Stimulated activated effector memory CD8-positive, alpha-beta T cell treated with anti-CD3 and anti-CD28 coated beads, Interleukin-12 subunit alpha, Interleukin-12 subunit beta, amount 100 ng/mL, for 72 hours (primary cell): ENCODE measurements at regions not wholly inside any gene's neighbourhood (a gene's known extent, or its start where the extent isn't known, plus 50 kb on each side); places are given as distances from the start of the nearest gene placed in this dataset.

Experiments
- ATAC-seq: fragments of 150-1000 bp; cut with Tn5 transposase; 2 replicates; pipeline ENCODE4 v1.10.0; 2021
- DNase-seq, 2 donors: peaks; one replicate each; pipeline ENCODE4 v3.0.0; 2021 to 2022; ENCODE audit warnings: low spot score in 2 of 2
- H3K27ac Mint-ChIP-seq: one replicate; pipeline ENCODE4 v1.8.0; 2022; ENCODE audit warnings: mild to moderate bottlenecking, mixed read lengths
- H3K36me3 Mint-ChIP-seq: one replicate; pipeline ENCODE4 v1.8.0; 2022; ENCODE audit warnings: mild to moderate bottlenecking, mixed read lengths
- H3K4me1 Mint-ChIP-seq: one replicate; pipeline ENCODE4 v1.8.0; 2022; ENCODE audit warnings: mixed read lengths
- H3K4me3 Mint-ChIP-seq: one replicate; pipeline ENCODE4 v1.8.0; 2022; ENCODE audit warnings: mild to moderate bottlenecking, mixed read lengths
- H3K9me3 Mint-ChIP-seq: one replicate; pipeline ENCODE4 v1.8.0; 2022; ENCODE audit warnings: mixed read lengths

- no peak overlapping the region for H3K27ac Mint-ChIP-seq
- no peak for DNase-seq
- no peaks in the 10 kb centered on the region for H3K4me1 Mint-ChIP-seq
- H3K36me3 Mint-ChIP-seq: no peaks in the 10 kb centered on the region
- H3K4me3 Mint-ChIP-seq: no peak overlapping the region
- no peak for ATAC-seq
- H3K9me3 Mint-ChIP-seq: no peaks in the 10 kb centered on the region
These were observed 211.5 kb downstream of the GALR1 start for GRCh38 chr18:77461062-77461688.

- DNase-seq: no peak
- Mint-ChIP-seq H3K4me3 (no peak overlapping the region), H3K9me3 (no peaks in the 10 kb centered on the region), H3K27ac (no peak overlapping the region), H3K4me1 (no peaks in the 10 kb centered on the region), H3K36me3 (no peaks in the 10 kb centered on the region)
- no peak for ATAC-seq
These were observed 215.3 kb downstream of the GALR1 start for GRCh38 chr18:77464917-77465316.

DNA sequence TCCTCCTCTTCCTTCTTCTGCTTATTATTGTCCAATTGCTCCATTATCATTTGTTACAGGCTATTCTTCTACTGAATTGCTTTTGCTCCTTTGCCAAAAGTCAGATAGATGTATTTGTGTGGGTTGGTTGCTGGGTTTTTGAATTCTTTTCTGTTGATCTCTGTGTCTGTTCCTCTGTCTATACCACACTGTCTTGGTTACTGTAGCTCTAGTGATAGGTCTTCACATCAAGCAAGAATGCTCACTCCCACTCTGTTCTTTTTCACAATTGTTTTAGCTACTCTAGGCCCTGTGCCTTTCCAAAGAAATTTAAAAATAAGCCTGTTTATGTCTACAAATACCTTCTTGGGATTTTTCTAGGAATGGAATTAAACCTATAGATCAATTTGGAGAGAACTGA is 217.2 kb downstream of the GALR1 start:
- Mint-ChIP-seq H3K27ac (no peak overlapping the region), H3K36me3 (no peaks in the 10 kb centered on the region), H3K9me3 (no peaks in the 10 kb centered on the region), H3K4me1 (no peaks in the 10 kb centered on the region), H3K4me3 (no peak overlapping the region)
- ATAC-seq: no peak
- DNase-seq: no peak

GRCh38 chr18:77469131-77469530 is 219.5 kb downstream of the GALR1 start:
- H3K4me1 Mint-ChIP-seq: no peaks in the 10 kb centered on the region
- DNase-seq (no peak), ATAC-seq (no peak)
- H3K9me3 Mint-ChIP-seq: no peaks in the 10 kb centered on the region
- no peak overlapping the region for H3K4me3 Mint-ChIP-seq
- no peaks in the 10 kb centered on the region for H3K36me3 Mint-ChIP-seq
- H3K27ac Mint-ChIP-seq: no peak overlapping the region

DNA sequence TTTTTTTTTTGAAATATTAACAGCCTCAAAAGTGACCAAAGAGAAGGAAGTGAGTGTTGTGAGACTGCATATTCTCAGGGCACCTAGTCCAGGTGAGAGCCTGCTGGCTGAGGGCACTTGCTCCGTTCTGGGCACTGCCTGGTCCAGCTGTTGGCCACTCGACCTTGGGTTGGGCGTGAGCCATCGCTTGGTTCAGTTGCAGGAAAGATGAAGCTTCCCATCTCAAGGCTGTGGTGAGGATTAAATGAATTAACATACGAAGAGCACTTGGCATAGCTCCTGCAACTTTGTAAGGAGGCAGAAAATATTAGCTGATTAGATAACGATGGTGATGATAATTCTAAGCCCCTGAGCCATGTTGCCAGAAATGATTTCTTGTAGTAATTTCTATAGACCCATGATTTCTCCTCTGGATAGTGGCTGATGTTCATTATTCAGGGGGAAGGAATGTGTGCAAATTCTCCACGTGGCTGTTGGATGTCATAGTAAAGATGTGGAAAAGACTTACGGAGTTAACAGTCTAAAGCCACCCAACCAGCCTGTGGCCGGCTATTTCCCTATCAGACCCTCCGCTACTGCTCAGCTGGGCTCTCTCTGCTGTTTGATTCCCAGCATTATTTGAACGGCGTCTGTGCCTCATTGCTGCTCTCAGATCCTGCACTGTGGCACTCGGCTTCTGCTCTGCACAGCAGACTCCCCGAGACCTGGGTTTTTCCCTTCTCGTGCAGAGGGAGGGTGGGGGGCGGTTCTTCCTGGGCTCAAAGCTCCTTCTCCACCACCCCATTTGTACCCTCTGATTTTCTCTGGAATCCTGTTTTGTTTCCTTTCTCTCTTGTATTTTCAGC is 221.1 kb downstream of the GALR1 start:
- no peak for ATAC-seq
- Mint-ChIP-seq H3K9me3 (no peaks in the 10 kb centered on the region), H3K36me3 (no peaks in the 10 kb centered on the region), H3K4me1 (no peaks in the 10 kb centered on the region), H3K27ac (no peak overlapping the region), H3K4me3 (no peak overlapping the region)
- DNase-seq: no peak

DNA sequence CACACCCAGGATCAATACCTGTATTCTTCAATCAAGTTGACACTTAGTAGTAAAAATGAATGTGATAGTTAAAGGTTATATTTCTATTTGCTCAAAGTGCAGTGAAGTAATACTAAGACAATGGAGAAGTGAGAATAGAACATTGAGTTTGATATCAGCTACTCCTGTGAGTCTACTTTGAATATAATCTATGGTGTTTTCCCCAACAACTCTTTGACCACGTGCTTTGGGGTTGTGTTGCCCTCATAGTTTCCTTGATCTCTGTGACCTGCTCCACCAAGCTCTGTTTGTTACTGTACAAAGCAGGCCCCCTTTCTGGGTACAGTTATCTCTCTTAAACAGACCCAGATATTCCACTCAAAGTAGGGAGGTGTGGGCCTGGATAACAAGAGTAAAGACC is 222.9 kb downstream of the GALR1 start:
- H3K4me1 Mint-ChIP-seq: no peaks in the 10 kb centered on the region
- H3K27ac Mint-ChIP-seq: no peak overlapping the region
- no peaks in the 10 kb centered on the region for H3K9me3 Mint-ChIP-seq
- H3K4me3 Mint-ChIP-seq: no peak overlapping the region
- DNase-seq: no peak
- no peaks in the 10 kb centered on the region for H3K36me3 Mint-ChIP-seq
- no peak for ATAC-seq

DNA sequence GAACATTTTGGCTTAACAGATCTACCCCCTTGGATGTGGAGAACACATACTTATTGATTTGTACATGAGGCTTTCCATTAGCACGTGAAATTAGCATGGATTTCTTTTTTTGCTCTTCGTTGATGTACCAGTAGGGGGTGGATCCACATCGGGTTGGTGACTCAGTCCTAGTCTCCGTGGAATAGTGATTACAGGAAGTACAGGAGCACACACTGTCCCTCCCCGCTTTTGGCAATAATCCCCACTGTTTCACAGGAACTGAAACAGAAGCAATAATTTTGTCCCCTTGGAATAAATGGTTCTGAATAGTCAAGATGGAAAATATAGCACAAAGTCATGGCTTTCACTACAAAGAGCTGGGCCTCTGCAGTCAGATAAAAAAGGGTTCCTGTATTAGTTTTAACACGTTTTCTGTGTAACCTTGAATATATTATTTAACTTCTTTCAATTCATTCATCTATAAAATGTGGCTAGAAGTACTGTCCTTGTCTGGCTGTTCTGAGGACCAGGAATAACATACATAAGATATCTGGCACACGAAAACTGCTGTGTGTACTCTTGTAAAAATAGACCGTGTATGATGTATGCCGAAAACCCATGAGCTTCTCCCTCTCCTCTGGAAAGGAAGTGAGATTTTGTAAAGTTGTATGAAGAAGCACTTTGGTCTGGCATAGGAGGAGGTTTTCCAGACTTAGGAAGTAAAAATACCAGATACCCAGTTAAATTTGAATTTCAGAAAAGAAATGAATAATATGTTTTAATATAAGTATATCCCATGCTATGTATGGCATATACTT is 229.2 kb downstream of the GALR1 start:
- H3K36me3 Mint-ChIP-seq: no peaks in the 10 kb centered on the region
- H3K4me1 Mint-ChIP-seq: no peaks in the 10 kb centered on the region
- H3K9me3 Mint-ChIP-seq: no peaks in the 10 kb centered on the region
- no peak overlapping the region for H3K4me3 Mint-ChIP-seq
- no peak overlapping the region for H3K27ac Mint-ChIP-seq
- DNase-seq (no peak), ATAC-seq (no peak)

GRCh38 chr18:77481541-77481940 is 231.9 kb downstream of the GALR1 start:
- Mint-ChIP-seq H3K4me1 (no peaks in the 10 kb centered on the region), H3K9me3 (no peaks in the 10 kb centered on the region), H3K4me3 (no peak overlapping the region), H3K27ac (no peak overlapping the region), H3K36me3 (no peaks in the 10 kb centered on the region)
- DNase-seq: no peak
- no peak for ATAC-seq

DNA sequence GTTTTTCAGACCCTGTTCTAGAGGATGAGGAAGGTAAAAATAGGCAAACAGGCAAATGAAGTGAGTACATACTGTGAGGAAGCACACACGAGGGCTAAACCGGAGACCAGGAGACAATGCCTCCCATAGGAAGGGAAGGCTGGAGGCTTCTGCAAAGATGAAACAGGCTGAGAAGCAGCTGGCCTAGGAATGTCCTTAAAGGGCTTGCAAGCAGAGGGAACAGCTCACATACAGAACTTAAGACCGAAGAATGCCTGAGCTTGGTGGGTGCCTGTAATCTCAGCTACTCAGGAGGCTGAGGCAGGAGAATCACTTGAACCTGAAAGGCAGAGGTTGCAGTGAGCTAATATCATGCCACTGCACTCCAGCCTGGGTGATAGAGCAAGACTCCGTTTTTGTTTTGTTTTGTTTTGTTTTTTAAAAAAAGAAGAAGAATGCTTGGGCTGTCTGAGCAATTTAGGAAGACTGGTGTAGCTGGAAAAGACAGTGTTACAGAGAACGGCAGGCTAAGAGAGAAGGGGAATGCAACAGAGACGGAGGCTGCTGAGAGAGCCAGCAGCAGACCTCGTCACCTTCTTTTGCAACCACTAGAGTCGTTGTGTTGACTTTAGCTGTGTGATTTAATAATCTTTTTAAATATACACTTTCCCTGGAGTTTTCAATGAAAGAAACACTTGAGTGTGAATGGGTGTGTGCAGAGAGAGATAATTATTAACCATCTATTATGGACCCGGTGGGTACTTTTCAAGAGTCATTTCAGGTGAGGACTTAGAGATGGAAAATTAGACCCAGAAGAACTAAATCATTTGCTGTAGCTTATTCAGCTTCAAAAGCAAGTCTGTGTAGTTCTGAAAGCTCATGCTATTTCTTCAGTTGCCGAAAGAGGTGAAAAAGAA is 232.8 kb downstream of the GALR1 start:
- no peak overlapping the region for H3K27ac Mint-ChIP-seq
- no peak for DNase-seq
- H3K9me3 Mint-ChIP-seq: no peaks in the 10 kb centered on the region
- ATAC-seq: no peak
- no peak overlapping the region for H3K4me3 Mint-ChIP-seq
- no peaks in the 10 kb centered on the region for H3K36me3 Mint-ChIP-seq
- H3K4me1 Mint-ChIP-seq: no peaks in the 10 kb centered on the region

GRCh38 chr18:77486985-77487384 is 237.3 kb downstream of the GALR1 start:
- peaks cover 3% of the 10 kb centered on the region for H3K9me3 Mint-ChIP-seq
- no peaks in the 10 kb centered on the region for H3K4me1 Mint-ChIP-seq
- H3K4me3 Mint-ChIP-seq: no peak overlapping the region
- ATAC-seq (peak; percentile 74), DNase-seq (no peak)
- no peaks in the 10 kb centered on the region for H3K36me3 Mint-ChIP-seq
- no peak overlapping the region for H3K27ac Mint-ChIP-seq

- no peaks in the 10 kb centered on the region for H3K4me1 Mint-ChIP-seq
- no peak overlapping the region for H3K4me3 Mint-ChIP-seq
- peaks cover 3% of the 10 kb centered on the region for H3K9me3 Mint-ChIP-seq
- no peak overlapping the region for H3K27ac Mint-ChIP-seq
- no peak for ATAC-seq
- no peak for DNase-seq
- no peaks in the 10 kb centered on the region for H3K36me3 Mint-ChIP-seq
These were observed 238.5 kb downstream of the GALR1 start for GRCh38 chr18:77487951-77488740.

- no peak overlapping the region for H3K4me3 Mint-ChIP-seq
- H3K27ac Mint-ChIP-seq: no peak overlapping the region
- peaks cover 6% of the 10 kb centered on the region for H3K4me1 Mint-ChIP-seq
- ATAC-seq (no peak), DNase-seq (no peak)
- peaks cover 3% of the 10 kb centered on the region for H3K9me3 Mint-ChIP-seq
- H3K36me3 Mint-ChIP-seq: no peaks in the 10 kb centered on the region
These were observed 245.4 kb downstream of the GALR1 start for GRCh38 chr18:77495079-77495478.

GRCh38 chr18:77495982-77496690 is 246.5 kb downstream of the GALR1 start:
- Mint-ChIP-seq H3K9me3 (no peaks in the 10 kb centered on the region), H3K27ac (no peak overlapping the region), H3K36me3 (no peaks in the 10 kb centered on the region), H3K4me1 (peaks cover 6% of the 10 kb centered on the region), H3K4me3 (no peak overlapping the region)
- peak; percentile 55 for ATAC-seq
- DNase-seq: no peak

DNA sequence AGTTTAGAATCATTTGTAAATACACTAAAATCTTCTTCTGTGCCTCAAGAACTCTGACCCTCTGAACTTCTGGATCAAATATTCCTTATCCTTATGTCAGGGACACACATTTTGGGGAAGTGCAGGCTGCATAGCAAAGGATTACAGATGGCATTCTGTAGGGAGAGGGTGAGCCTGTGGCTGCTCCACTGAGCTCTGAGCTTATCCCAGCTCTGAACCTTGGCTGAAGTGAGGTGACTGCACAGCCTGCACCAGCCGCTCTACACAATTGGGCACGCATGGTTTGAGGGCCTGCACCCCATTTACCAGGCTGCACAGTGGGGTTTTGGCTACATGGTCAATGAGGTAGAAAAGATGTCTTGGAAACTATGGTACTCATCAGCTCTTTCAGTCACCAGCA is 251.6 kb downstream of the GALR1 start:
- Mint-ChIP-seq H3K4me3 (no peak overlapping the region), H3K27ac (no peak overlapping the region), H3K9me3 (no peaks in the 10 kb centered on the region), H3K36me3 (no peaks in the 10 kb centered on the region), H3K4me1 (no peaks in the 10 kb centered on the region)
- DNase-seq (no peak), ATAC-seq (no peak)
